Fibroblast of upper back skin (primary cell): ENCODE measurements at regions not wholly inside any gene's neighbourhood (a gene's known extent, or its start where the extent isn't known, plus 50 kb on each side); places are given as distances from the start of the nearest gene placed in this dataset.
A peak's percentile ranks its signal among the peaks of the same experiment; 100 is the strongest.
"Not testable (repeated sequence)": the region's sequence is repeated elsewhere in the genome, so short reads cannot be mapped to it uniquely, and the experiment has no call there.

Experiments used
- DNase-seq: peaks from one replicate; pipeline ENCODE4 v3.0.0-alpha.2; 2013

- DNase-seq: peak; percentile 22
Observed at GRCh38 chrX:121307449-121307848, 260.0 kb downstream of the GLUD2 start.

DNA sequence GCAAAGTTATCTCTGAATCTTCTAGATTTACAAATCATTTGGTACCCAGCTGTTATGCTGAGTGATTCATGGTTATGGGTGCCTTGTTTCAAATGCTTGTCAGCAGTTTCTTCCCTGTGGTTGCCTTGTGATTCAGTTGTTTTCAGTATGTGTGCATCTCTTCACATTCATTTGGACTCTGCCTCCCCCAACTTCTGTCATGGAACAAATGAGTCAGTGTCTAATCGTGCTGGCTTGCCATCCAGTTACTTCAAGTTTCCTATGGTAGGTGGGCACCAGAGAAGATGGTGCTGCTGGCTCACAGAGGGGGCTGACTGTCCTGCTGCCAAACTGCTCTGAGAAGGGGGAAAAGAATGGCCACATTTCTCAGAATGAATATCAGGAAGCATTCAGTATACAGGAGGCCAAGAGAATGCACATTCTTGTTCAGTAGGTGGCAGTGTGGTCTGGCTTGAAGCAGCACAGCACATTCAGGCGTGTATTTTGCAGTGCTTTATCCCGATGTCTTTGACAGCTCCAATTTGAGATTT, 260.9 kb downstream of the GLUD2 start:
- peak; percentile 86 for DNase-seq

DNA sequence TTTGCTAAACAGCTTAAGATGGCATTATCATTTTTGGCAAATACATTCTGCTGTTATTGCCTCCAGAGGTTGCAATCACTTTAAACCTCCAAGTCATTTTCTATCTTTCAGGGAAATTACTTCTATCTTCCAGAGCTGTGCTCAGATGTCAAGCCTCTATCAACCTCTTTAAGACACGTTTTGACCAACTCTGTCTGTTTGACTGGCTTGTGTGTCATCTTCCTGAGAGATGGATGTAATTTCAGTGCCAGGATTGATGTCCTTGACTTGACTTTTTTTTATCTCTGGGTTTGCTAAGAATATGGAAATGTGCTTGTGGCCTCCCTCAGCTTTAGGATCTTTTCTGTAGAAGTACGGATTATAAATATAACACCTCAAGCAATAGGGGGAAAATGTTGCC, 263.4 kb downstream of the GLUD2 start:
- no peak for DNase-seq

GRCh38 chrX:121320441-121320840, 273.0 kb downstream of the GLUD2 start:
- DNase-seq: no peak

DNA sequence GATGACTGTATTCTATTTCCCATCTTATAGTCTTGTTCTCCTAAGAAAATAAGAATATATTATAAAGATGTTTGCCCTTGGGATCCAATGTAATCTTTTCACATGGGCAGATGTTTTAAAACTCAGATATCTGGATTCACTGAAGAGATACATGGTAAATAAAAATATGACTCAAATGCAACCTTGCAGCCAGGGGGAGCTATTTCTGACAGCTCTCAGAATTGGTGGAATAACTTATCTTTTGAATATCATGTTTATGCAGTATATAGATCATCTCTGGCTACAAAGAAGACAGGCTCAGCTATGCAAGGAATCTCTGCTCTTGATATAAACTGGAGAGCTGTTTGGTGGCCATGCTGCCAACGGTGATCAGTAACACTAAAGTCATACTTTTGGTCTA, 274.7 kb downstream of the GLUD2 start:
- DNase-seq: no peak

- no peak for DNase-seq
Observed at GRCh38 chrX:121323337-121323736, 275.9 kb downstream of the GLUD2 start.

DNA sequence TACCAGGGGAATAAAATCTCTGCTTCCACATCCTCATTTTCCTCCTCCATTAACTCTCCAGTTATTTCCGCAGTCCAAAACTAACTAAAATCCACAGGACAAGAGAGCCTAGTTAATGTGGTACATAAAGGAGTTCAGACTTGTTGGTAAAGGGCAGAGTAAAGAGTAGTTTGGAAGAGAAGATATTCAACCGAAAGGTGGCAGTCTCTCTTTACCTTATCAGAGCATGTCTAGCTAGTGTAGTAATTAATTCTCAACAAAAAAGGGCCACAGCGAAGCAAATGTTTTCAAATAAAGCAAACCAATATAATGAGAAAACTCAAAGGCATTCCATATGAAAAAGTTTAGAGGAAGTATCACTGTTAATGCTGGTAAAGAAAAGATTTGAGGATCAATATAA, 286.5 kb downstream of the GLUD2 start:
- no peak for DNase-seq

DNA sequence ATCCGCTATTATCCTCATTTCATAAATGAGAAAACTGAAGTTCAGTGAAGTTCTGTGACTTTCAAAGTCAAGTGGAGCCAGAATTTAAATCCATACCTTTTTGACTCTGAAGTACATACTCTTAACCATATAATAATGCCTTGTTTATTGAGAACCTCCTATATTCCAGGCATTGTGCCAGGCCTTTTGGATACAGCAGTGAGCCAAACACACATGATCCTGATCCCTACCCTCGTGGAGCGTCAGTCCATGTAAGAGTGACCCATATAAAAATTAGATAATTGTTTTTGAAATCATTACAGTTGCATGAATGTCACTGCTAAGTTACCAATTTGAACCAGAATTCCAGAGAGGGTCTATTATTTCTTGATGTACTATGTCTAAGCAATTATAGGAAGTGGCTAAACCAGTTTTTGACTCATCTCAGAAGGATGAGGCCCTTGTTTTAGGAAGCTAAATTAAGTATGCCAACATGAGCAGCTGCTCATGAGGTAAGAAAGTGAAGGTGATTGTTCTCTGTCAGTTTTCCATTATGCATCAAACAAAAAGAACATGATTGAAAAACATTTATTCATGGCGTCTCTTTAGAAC, 289.5 kb downstream of the GLUD2 start:
- no peak for DNase-seq

DNA sequence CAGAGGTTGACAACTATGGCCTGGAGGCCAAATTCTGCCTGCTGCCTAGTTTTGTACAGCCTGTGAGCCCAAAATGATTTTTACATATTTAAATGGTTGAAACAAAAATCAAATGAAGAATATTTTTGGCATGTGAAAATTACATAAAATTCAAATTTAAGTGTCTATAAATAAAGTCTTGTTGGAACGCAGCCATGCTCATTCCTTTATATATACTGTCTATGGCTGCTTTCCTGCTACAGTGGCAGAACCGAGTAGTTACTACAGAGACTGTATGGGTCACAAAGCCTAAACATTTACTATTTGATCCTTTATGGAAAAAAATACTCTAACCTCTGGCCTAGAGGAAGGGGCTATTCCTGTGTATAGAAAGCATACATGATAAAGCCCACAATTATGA, 290.4 kb downstream of the GLUD2 start:
- DNase-seq: no peak

DNA sequence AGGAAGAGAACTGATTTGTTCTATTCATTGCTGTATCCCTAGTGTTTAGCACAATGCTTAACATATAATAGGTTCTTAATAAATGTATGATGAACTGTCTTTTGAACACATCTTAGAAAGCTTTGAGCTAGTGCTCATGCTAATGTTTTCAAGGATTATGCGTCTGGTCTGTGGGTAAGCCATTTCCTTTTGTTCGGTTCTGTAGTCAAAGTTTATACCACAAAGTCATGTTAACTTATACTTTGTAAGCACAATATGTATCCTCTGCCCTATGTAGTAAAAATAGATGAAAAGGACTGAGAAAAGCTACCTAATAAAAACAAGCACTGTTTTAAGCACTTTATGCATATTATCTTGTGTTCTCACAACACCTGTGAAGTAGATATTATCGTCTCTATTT, 301.9 kb downstream of the GLUD2 start:
- no peak for DNase-seq

- DNase-seq: no peak
Observed at GRCh38 chrX:121356139-121356849, 308.9 kb downstream of the GLUD2 start.

DNA sequence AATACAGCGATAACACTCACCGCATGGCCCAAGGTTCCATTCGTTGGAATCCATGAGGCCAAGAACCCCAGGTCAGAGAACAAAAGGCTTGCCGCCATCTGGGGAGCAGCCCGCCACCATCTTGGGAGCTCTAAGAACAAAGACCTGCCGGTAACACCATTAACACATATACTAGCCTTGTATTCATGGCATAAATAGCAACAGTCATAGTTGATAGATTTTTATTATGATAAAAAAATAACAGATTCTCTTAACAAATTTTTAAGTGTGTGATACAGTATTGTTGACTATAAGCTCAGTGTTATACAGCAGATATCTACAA, 309.4 kb downstream of the GLUD2 start:
- no peak for DNase-seq

DNA sequence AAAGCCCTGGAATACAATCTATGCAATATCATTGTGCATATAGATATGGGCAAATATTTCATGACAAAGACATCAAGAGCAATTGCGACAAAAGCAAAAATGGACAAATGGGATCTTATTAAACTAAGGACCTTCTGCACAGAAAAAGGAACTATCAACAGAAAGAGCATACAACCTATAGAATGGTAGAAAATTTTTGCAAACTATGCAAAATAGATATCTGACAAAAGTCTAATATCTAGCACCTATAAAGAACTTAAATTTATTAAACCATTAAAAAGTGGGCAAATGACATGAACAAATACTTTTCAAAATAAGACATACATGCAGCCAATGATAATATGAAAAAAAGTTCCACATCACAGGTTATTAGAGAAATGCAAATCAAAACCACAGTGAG, 312.9 kb downstream of the GLUD2 start:
- no peak for DNase-seq

DNA sequence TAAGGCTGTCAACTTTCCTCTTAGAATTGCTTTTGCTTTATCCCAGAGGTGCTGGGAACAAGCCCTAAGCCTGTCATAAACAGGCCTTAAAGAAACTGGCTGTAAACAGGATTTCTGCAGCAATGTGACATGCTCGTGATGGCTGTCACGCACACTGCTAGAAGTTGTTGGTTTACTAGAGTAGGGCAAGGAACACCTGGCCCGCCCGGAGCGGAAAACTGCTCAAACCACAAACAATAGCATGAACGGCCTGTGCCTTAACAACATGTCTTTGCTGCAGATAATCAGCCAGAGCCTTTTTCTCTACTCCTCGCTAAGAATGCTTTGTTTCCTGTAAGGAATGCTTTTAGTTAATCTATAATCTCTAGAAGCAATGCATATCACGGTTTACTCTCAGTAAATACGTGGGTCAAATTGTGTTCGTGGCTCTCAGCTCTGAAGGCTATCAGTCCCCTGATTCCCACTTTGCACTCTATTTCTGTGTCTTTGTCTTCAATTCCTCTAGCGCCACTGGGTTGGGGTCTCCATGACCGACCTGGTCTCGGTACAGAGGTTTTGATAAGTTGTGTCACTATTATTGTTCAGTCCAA, 318.3 kb downstream of the GLUD2 start:
- no peak for DNase-seq

GRCh38 chrX:121374471-121374870, 327.1 kb downstream of the GLUD2 start:
- DNase-seq: no peak

GRCh38 chrX:121381915-121382314, 334.5 kb downstream of the GLUD2 start:
- not testable (repeated sequence) for DNase-seq

GRCh38 chrX:121389976-121390714, 342.7 kb downstream of the GLUD2 start:
- peak; percentile 46 for DNase-seq

GRCh38 chrX:121405826-121406225, 358.4 kb downstream of the GLUD2 start:
- DNase-seq: no peak

GRCh38 chrX:121407627-121408026, 360.2 kb downstream of the GLUD2 start:
- DNase-seq: no peak

DNA sequence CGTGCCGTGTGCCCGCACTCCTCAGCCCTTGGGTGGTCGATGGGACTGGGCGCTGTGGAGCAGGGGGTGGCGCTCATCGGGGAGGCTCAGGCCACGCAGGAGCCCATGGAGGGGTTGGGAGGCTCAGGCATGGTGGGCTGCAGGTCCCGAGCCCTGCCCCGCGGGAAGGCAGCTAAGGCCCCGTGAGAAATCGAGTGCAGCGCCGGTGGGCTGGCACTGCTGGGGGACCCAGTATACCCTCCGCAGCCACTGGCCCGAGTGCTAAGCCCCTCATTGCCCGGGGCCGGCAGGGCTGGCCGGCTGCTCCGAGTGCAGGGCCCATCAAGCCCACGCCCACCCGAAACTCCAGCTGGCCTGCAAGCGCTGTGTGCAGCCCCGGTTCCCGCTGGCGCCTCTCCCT, 384.1 kb downstream of the GLUD2 start:
- not testable (repeated sequence) for DNase-seq

DNA sequence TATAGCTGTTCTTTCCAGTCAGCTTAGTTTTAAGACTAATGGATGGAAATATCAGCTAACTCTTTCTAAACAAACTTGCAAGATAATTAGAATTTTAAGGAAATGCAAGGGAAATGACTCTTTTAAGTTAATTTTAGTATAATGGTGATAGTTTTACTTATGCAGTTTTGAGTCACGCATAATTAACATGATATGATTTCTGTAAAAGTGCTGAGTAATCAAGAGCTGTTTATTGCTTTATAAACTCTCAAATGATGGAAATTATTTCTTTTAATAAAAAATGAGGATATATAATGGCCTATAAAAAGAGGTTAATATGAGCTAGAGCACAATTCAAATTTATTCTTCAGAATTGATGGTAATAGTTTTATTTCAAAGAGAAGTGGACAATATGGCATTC, 385.9 kb downstream of the GLUD2 start:
- DNase-seq: no peak

- DNase-seq: not testable (repeated sequence)
Observed at GRCh38 chrX:121437666-121438065, 390.3 kb downstream of the GLUD2 start.

DNA sequence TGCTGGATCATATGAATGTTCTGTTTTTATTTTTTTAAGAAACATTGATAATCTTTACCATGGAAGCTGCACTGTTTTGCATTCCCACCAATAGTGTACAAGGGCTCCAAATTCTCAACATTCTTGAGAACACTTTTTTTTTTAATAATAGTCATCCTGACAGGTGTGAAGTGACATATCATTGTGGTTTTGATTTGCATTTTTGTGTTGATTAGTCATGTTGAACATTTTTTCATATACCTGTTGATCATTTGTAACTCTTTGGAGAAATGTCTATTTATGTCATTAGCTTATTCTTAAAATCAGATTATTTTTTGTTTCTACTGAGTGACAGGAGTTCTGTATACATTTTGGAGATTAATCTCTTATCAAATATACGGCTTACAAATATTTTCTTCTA, 408.5 kb downstream of the GLUD2 start:
- DNase-seq: no peak

DNA sequence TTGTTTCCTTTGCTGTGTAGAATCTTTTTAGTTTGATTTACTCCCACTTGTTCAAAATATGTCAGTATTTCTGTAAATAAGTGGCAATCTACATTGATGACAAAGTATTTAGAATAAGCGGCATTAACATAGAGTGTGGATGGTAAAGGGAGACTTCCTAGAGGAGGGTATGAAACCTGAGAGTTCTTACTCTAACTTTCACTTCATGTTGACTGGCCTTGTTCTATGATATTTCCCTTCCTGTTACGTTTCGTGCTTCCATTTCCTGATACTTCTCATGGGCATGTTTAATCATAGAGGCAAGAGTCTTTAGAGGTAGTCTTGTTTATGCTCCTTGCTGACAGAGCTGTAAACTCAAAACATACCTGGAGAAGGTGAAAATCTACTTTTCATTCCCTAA, 408.9 kb downstream of the GLUD2 start:
- DNase-seq: no peak
